Astrocyte (in vitro differentiated cells and primary cell): ENCODE measurements at regions not wholly inside any gene's neighbourhood (a gene's known extent, or its start where the extent isn't known, plus 50 kb on each side); places are given as distances from the start of the nearest gene placed in this dataset.

Experiments
- CTCF ChIP-seq: IDR thresholded peaks from 2 replicates; pipeline ENCODE4 v1.5.1; 2011; ENCODE audit warnings: low read depth, mild to moderate bottlenecking, inconsistent platforms, low read length, moderate library complexity; ENCODE audit not compliant: insufficient read depth
- EZH2 ChIP-seq: IDR thresholded peaks from 2 replicates; pipeline ENCODE4 v1.6.1; 2012; ENCODE audit warnings: mild to moderate bottlenecking, low read length, inconsistent platforms; ENCODE audit not compliant: insufficient read depth

DNA sequence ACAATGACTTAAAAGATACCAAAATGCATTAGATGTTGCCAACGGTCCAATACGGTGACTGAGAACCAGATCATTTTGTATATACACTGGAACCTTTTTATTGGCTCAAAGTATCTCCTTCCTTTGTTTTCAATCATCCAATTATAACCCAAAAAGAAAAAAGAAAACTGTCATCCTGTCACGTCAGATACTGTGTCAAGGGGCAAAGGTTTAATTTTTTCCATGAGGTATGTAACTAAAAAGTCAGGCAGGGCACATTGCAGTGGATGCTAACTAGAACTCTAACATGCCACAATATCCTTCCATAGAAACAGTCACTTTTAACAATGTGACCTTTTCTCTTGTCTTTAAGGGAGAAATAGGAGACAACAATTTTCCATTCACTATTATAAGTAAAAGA lies 267.6 kb upstream of the NEBL start:
- TF ChIP-seq EZH2: no peak
- TF ChIP-seq CTCF: no peak
